Smooth muscle cell of the brain vasculature (primary cell): ENCODE measurements at regions not wholly inside any gene's neighbourhood (a gene's known extent, or its start where the extent isn't known, plus 50 kb on each side); places are given as distances from the start of the nearest gene placed in this dataset.

ENCODE experiments used
- DNase-seq: peaks from one replicate; pipeline ENCODE4 v3.0.0-alpha.2; 2012; ENCODE audit warnings: low read depth, low spot score

GRCh38 chr9:91130796-91131318 is 230.9 kb downstream of the AUH start:
- no peak for DNase-seq

GRCh38 chr9:91131433-91131839 is 230.3 kb downstream of the AUH start:
- DNase-seq, result peak; percentile 59

GRCh38 chr9:91132576-91133073 is 229.1 kb downstream of the AUH start:
- DNase-seq, result no peak

- DNase-seq, result no peak
Measured at GRCh38 chr9:91134608-91135007, 227.1 kb downstream of the AUH start.

- no peak for DNase-seq
Measured at GRCh38 chr9:91137391-91137790, 224.3 kb downstream of the AUH start.

DNA sequence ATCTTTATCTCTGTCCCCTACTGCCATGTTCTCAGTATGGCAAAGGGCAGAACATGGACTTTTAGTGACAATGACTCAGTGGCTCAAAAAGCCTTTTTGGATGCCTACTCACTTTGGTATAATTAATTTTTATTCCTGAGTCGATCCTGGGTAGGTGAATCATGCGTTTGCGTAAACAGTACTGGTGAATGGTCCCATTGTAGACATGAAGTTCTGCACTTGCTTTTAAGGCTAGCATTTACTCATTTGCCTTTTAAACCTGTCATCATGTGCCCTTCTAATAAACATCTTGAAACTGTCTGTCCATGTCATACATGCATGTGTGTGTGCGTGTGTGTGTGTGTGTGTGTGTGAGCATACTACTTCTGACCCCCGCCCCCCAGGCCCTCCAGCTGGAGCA is 223.0 kb downstream of the AUH start:
- no peak for DNase-seq

GRCh38 chr9:91141407-91141965 is 220.2 kb downstream of the AUH start:
- no peak for DNase-seq

DNA sequence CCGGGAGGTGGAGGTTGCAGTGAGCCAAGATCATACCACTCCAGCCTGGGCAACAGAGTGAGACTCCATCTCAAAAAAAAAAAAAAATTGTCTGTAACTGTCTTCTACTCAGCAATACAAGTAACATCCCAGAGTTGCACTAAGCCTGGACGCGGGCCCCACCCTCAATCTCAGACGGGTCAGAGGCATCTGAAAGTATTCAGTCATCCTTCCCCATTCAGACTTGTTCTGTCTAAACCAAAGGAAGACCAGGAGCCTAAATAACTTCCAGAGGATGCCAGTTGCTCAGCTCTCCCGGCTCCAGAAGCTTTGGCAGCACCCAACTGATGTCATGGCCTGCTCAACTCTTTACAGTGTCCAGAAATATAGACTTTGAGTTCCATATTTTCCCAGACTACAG is 218.6 kb downstream of the AUH start:
- DNase-seq, result no peak

DNA sequence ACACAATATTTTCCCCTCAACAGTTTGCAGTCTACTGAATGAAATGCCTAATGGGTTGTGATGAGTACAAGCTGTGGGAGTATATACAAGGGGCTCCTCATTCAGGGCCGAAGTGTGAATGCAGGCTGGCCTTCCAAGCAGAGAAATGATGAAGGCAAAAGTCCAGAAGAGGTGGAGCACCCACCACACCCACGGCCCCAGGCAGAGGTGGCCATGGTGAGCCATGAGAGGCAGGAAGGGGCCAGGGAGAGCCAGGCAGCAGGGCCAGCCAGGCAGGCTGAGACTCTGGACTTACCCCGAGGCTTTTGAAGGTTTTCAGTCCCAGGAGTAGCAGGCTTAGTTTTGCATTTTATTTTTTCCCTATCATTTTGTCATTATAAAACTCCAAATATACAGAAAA is 218.1 kb downstream of the AUH start:
- DNase-seq, result no peak

GRCh38 chr9:91144769-91145168 is 216.9 kb downstream of the AUH start:
- DNase-seq, result no peak

- no peak for DNase-seq
Measured at GRCh38 chr9:91145496-91145895, 216.2 kb downstream of the AUH start.

DNA sequence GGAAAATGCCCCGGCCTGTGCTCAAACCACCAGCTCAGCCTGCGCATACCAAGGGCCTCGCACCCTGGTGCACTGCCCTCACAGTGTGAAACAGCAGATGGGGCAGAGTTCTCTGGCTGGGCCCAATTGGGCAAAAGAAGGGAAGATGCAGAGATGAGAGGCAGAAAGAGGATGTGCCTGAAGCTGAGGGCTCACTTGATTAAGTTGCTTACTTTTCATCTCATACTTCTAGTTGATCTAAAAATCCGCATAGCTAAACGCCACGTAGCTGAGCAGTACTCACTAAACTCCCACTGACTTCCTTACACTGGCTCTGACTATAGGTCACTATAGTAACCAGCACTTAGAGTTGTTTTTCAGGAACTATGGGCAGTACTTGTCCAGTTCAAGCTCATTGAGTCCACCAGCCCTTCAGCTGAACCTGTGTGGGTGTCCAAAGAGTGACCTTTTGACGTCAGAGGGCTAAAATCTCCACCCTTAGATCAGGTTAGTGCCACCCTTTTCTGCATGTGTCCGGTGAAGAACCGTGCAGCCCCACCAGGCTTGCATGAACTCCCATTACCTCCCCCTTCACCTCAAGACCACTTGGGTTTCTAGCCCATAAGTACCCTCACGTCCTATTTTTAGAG is 215.2 kb downstream of the AUH start:
- no peak for DNase-seq

GRCh38 chr9:91147079-91147708 is 214.5 kb downstream of the AUH start:
- DNase-seq, result no peak

DNA sequence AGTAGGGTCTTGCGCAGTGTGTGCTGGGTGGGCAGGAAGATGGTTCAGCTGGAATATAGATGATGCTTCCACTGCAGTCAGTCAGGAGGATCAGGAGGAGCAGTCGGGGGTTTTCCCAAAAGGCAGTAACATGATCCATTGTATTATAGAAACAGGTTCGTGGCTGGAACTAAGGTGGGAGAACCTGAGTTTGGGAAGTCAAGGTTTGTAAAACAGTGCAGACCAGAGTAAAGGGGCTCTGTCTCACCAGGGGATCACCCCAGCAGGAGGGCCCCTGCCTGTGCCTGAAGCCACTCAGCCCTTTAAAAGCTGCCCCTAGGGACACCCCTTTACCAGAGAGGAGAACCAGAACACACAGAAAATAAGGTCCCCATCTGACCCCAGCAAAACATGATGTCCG is 213.4 kb downstream of the AUH start:
- DNase-seq, result no peak

DNA sequence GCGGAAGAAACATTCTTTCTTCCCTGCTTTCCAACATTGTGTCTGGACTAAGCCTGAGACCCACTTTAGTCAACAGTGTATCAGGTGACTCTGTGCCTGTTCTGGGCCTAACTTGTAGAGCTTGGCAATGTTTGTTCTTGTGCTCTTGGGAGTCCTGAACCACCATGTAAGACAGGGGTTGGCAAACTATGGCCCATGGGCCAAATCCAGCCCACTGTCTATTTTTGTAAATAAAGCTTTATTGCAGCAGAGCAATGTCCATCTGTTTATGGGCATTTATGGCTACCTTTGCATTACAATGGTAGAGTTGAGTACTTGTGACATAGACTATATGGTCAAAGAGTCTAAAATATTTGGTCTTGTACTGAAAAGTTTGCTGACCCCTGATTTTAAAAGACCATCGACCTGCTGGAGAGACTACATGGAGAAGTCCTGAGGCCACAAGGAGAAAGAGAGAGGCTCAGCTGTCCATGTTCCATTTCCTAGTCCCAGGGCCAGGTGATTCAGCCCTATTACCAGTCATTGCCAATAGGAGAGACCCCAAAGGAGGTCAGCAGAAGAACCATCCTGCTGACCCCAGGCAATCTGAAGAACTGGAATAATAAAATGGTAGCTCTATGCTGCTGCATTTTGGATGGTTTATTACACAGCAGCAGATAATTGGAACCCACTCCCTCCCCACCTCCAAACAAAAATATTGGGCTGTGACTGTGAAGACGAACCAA is 211.3 kb downstream of the AUH start:
- no peak for DNase-seq

DNA sequence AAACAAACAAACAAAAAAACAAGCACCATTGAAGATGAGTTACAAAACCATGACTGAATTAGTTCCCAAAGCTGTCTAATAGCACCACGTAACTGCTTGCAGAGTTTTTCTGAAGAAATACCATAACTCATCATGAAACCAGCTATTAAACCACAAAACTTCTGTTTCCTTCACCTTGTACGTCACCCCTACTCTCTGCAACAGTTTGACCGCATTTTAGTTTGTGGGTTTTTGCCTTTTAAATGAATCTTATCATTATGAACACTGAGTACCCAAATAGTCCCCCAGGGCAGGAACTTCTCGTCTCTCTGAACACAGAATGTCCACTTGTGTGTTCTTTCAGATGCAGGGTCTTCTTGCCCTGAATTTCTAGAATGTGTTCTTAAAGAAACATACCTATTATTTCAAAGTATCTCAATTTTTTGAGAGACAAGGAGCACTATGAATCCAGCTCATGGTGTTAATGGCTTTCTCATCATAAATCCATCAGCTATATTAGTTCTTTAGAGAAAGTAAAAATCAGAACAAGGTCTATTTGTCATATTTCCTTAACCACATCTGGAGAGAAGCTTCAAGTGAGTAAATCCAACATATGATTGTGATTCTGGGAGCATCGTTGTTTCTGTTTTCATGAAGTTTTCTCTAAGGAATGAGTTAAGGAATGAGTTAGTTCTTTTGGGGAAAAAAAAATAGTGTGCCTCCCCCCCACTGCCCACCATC is 210.6 kb downstream of the AUH start:
- peak; percentile 35 for DNase-seq

DNA sequence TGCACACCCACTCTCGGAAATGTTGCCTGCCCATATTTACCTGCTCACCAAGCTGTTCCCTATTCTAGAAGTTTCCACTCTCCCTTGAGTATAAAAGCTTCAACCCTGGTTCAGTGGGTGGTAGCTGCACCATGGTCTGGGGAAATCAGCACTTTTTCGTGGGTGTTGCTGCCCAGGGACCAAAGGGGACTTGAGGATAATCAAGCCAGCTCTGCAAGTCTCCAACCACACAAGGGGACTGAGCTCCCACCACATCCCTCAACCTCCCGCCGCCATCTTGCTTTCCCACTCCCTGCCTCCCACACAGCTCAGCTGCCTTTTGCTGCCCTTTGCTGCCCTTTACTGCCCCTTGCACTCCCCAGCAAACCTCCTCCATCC is 210.0 kb downstream of the AUH start:
- DNase-seq, result no peak

- DNase-seq, result no peak
Measured at GRCh38 chr9:91154686-91155085, 207.0 kb downstream of the AUH start.

DNA sequence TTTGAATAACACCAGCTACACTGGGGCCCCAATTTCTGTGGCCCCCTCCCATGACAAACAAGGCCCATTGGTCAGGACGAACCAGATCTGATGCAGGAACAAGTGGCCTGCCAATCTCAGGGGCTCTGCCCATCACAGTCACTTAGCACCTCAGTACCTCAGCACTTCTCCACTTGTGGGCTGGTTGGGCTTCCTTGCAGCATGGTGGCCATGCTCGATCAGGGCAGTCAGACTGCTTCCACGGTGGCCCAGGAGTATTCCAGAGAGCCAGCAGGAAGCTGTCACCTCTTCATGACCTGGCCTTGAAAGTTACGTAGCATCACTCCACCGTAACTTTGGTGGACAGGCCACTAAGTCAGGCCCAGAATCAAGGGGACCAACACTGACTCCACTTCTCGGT is 206.5 kb downstream of the AUH start:
- no peak for DNase-seq

DNA sequence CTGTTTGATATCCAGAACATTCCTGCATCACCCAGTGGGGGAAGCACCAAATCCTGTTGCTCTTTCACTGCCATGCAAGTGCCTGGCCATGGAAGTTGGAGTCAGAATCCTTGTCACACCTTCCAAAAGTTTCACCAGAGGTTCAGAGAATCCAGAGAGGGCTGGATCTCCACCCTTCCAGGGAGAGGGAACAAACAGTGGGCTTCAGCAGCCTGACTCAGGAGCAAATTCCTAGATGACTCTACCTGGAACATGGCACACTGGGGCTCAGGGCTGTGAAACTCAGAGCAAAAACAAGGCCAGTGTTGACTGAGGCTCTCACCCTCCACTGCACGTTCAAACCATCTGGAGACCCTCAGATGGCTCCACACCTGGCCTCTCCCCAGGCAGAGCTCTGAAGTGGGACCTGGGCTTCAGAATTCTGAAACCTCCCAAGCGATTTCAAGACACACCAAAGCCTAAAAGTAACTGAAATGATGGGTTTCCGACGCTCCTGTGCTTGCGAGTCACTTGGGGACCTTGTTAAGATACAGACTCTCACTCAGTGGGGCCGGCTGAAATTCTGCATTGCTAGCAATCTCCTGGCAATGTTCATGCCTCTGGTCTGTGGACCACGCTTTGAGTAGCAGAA is 205.9 kb downstream of the AUH start:
- no peak for DNase-seq
